Stimulated activated CD4-positive, alpha-beta T cell treated with anti-CD3 and anti-CD28 coated beads, Interleukin-1b, Interleukin-23, amount 100 ng/mL, for 4 hours (primary cell): ENCODE measurements at regions not wholly inside any gene's neighbourhood (a gene's known extent, or its start where the extent isn't known, plus 50 kb on each side); places are given as distances from the start of the nearest gene placed in this dataset.

Experiments
- DNase-seq, 2 donors: peaks; one replicate each; pipeline ENCODE4 v3.0.0-alpha.2; 2020; ENCODE audit warnings: low read depth in 2 of 2

- peak in 1 of 2 donors; percentile 29 for DNase-seq
Observed at GRCh38 chr9:89234205-89235067, 55.8 kb upstream of the SHC3 start.

- no peak for DNase-seq
Observed at GRCh38 chr9:89236955-89237573, 58.4 kb upstream of the SHC3 start.

- no peak for DNase-seq
Observed at GRCh38 chr9:89238424-89238823, 59.8 kb upstream of the SHC3 start.

GRCh38 chr9:89243296-89244061 is 64.9 kb upstream of the SHC3 start:
- no peak for DNase-seq

- no peak for DNase-seq
Observed at GRCh38 chr9:89246840-89247239, 64.2 kb upstream of the CKS2 start.

DNA sequence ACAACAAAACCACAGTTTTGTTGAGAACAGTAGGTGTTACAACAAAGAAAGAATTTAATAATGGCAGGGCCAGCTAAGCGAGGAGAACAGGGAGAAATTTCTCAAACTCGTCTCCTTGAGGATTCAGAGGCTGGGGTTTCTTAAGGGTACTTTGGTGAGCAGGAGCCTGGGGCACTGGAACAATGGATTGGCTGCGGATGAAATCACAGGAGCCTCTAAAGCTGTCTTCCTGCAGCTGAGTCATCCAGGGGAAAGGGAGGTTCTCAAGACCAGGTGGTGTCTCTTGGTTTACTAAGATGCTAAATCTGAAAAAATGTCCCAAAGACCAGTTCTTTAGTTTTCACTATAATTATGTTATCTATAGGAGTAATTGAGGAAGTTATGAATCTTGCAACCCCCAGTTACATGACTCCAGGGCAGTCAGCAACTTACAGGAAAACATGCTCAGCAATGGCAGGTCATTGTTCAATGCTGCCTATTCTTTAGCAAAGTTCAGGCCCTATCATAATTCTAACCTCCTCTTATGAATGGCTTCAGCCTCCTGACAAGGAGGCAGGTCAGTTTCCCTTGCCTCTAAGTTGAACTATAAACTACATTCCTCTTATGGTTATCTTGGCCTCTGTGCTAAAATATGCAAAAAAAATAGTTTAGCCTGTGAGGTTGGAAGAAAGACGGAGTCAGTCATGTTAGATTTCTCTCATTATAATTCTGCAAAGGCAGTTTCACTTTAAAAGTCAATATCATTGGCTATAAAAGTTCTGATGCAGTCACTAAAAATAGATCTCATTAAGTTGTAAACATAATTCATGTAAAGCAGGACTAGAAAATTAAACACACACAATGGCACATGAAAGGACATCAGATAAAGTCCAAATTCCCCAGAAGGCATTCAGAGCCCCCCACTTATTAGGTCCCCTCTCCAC is 63.3 kb upstream of the CKS2 start:
- DNase-seq = no peak

DNA sequence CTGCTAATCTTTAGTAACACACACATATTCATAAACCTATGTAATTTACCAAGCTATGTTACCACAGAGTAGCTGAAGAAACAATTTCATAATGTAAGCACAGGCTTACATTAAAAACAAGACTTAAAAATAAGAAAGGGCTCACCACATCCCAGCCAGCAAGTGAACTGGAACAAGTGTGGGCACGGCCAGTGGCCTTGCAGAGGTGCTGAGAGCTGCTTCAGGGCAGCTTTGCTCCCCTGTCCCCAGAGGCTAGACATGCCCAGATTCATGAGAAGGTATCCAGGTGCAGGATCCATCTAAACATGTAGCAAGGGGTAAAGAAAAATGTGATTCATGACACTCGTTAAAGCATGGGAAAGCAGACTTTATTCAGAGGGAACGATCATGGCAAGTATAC is 62.0 kb upstream of the CKS2 start:
- DNase-seq = no peak

DNA sequence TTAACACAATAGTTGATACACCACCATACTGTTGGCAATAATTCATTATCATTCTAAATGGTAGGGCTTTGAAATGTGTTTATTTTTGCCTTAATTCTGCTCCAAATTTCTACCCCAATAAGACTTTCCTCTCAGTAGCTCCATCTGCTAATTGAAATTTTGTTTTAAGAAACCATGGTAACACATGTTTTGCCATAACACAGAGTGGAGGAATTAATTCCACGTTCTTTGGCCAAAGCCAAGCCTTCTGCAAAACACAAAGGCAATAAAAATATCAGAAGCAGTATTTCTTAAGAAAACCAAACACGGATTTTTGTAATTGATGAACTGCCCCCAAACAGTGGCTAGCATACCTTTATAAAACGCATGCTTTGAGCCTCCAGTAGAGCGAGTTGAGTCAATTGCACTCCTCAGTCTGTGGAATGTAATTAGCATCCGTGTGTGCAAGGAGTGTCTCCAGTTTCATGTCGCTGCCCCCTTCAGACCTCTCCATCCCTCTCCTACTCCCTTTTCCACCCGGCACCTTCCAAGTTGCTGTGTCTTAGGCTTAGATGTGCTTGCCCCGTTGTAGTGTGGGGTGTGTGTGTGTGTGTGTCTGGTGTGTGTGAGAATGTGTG is 58.2 kb upstream of the CKS2 start:
- DNase-seq = no peak

DNA sequence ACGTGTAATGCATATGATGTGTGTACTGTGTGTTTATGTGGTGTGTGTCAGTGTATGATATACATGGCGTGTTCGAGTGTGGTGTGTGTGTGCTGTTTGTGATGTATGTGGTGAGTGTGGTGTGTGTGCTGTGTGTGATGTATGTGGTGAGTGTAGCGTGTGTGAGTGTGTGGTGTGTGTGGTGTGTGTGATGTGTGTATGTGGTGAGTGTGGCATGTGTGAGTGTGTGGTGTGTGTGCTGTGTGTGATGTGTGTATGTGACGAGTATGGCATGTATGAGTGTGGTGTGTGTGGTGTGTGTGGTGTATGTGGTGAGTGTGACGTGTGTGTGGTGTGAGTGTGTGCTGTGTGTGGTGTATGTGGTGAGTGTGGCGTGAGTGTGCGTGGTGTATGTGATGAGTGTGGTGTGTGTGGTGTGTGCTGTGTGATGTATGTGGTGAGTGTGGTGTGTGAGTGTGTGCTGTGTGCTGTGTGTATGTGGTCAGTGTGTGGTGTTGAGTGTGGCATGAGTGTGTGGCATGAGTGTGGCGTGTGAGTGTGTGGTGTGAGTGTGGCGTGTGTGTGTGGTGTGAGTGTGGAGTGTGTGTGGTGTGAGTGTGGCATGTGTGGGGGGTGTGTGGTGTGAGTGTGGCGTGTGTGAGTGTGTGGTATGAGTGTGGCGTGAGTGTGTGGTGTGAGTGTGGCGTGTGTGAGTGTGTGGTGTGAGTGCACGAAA is 56.8 kb upstream of the CKS2 start:
- DNase-seq = no peak

- DNase-seq = no peak
Observed at GRCh38 chr9:89254773-89255125, 56.2 kb upstream of the CKS2 start.

DNA sequence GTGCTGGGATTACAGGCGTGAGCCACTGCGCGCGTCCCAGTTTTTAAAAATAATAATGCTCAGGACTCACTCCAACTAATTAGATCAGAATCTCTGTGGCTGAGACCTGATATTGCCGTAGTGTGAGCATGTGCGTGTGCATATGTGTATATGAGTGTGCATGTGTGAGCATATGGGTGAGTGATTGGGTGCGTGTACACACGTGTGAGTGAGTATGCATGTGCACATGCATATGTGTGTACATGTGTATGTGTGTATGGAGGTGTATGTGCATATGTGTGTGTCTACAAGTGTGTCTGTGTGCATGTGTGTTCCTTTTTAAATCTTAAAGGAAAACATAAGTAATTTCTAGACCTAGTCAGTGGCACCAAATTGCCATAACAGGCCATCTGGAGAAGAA is 54.8 kb upstream of the CKS2 start:
- no peak for DNase-seq

DNA sequence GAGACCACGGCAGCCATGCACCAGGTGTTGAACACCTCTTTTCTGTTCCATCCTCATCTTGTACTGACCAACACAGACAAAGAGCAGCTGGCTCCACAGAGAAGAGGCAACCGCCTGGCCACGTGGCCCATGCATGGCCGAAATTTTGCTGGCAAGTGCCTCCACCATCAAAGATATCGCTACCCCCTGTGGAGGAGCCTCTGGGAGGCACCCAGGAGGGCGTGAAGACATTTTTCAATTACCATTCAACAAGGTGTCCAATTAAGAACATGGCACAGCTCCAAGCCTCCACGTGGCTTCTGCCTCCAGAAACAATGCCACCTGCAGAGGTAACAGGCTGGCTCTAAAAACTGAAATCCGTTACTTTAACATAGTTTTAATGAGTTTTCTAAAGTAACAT is 54.4 kb upstream of the CKS2 start:
- no peak for DNase-seq

DNA sequence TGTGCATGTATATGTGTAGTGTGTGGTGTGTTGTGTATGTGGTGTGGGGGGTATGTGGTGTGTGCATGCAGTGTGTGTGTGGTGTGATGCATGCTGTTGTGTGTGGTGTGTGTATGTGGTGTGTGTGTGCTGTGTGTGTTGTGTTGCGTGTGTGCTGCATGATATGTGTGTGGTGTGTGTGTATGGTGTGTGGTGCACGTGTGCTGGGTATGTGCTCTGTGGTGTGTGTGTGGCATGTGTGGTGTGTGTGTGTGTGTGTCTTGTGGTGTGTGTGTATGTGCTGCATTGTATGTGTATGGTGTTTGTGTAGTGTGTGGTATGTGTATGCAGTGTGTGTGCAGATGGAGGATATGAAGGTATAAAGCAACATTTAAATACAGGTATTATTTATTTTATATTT is 50.5 kb upstream of the CKS2 start:
- DNase-seq = no peak
